Prostate gland (tissue), 2 donors: ENCODE measurements at regions not wholly inside any gene's neighbourhood (a gene's known extent, or its start where the extent isn't known, plus 50 kb on each side); places are given as distances from the start of the nearest gene placed in this dataset.

Source experiments
- DNase-seq: peaks from one replicate; pipeline ENCODE4 v3.0.0-alpha.2; 2019; ENCODE audit warnings: low spot score
- H3K27ac ChIP-seq, 2 donors: fragments of 200-600 bp; sonication (generic); 2 replicates each; pipeline ENCODE4 v1.5.1; 2017 to 2019
- H3K27me3 ChIP-seq: fragments of 200-600 bp; sonication (generic); replicated peaks from 2 replicates; pipeline ENCODE4 v1.5.1; 2019; ENCODE audit not compliant: insufficient read depth
- H3K36me3 ChIP-seq, 2 donors: fragments of 200-600 bp; sonication (generic); 1 replicate in 1 of 2; 2 replicates in 1 of 2; pipeline versions ENCODE4 v1.5.1 to v1.8.1; 2017 to 2019
- H3K4me1 ChIP-seq: fragments of 200-600 bp; sonication (generic); replicated peaks from 2 replicates; pipeline ENCODE4 v1.5.1; 2019
- H3K4me3 ChIP-seq, 2 donors: fragments of 200-600 bp; sonication (generic); 2 replicates each; pipeline ENCODE4 v1.5.1; 2017 to 2019
- H3K9me3 ChIP-seq: fragments of 200-600 bp; sonication (generic); 2 replicates; pipeline ENCODE4 v1.5.1; 2017
- CTCF ChIP-seq, 4 experiments: fragments of 200-600 bp in 2 of 4; fragments of 450-650 bp in 2 of 4; sonication (generic) in 2 of 4; IDR thresholded peaks; 1 replicate in 3 of 4; 2 replicates in 1 of 4; pipeline ENCODE4 v1.5.1; 2016 to 2019; ENCODE audit warnings: antibody characterized with exemption in 4 of 4, mild to moderate bottlenecking in 2 of 4, moderate library complexity in 2 of 4
- POLR2A ChIP-seq: fragments of 450-650 bp; IDR thresholded peaks from one replicate; pipeline ENCODE4 v1.6.1; 2016; ENCODE audit warnings: antibody characterized with exemption, mild to moderate bottlenecking
- POLR2AphosphoS5 ChIP-seq: sonication (generic); formaldehyde crosslinking; IDR thresholded peaks from one replicate; pipeline ENCODE4 v1.6.1; 2017; ENCODE audit warnings: antibody characterized with exemption
- WGBS: methylation state at CpG from one replicate; pipeline ENCODE4 v1.1.5; 2018; 5-methylcytosine and 5-hydroxymethylcytosine counted together
- intact Hi-C: fragments of 100-400 bp; cut with DNase I; formaldehyde crosslinking; loops from one replicate; pipeline ENCODE4 v1.14.2; 2022

- no peak overlapping the region for H3K4me3 ChIP-seq
- no peaks in the 10 kb centered on the region for H3K36me3 ChIP-seq
- 73% methylated on average over 1 of the region's 1 CpG for WGBS
- H3K9me3 ChIP-seq, result no peaks in the 10 kb centered on the region
- intact Hi-C loops, result no loop called here
- no peaks in the 10 kb centered on the region for H3K4me1 ChIP-seq
- no peak for TF ChIP-seq POLR2AphosphoS5
- TF ChIP-seq CTCF (IDR thresholded peaks at IDR 0.05), result no peak
- no peak for TF ChIP-seq POLR2A
- no peaks in the 10 kb centered on the region for H3K27me3 ChIP-seq
- H3K27ac ChIP-seq, result no peak overlapping the region
- DNase-seq, result no peak
Observed at GRCh38 chr7:10211016-10211415, 762.7 kb upstream of the PHF14 start.

GRCh38 chr7:10211861-10212260, 761.8 kb upstream of the PHF14 start:
- no peak for TF ChIP-seq POLR2AphosphoS5
- 91% methylated on average over 4 of the region's 4 CpGs for whole genome bisulfite sequencing

GRCh38 chr7:10212649-10213048, 761.0 kb upstream of the PHF14 start:
- no peaks in the 10 kb centered on the region for H3K4me1 ChIP-seq
- no peak overlapping the region for H3K4me3 ChIP-seq
- no peak for DNase-seq
- H3K27me3 ChIP-seq, result no peaks in the 10 kb centered on the region
- H3K36me3 ChIP-seq, result no peaks in the 10 kb centered on the region
- TF ChIP-seq POLR2A (no peak), CTCF (IDR thresholded peaks at IDR 0.05) (no peak), POLR2AphosphoS5 (no peak)
- intact Hi-C loops, result no loop called here
- H3K9me3 ChIP-seq, result no peaks in the 10 kb centered on the region
- no peak overlapping the region for H3K27ac ChIP-seq
- WGBS, result 46% methylated on average over 3 of the region's 3 CpGs

More at GRCh38 chr7:10211861-10212260, 761.8 kb upstream of the PHF14 start:
- intact Hi-C loops, result no loop called here
- Histone ChIP-seq H3K27me3 (no peaks in the 10 kb centered on the region), H3K9me3 (no peaks in the 10 kb centered on the region), H3K4me1 (no peaks in the 10 kb centered on the region), H3K4me3 (no peak overlapping the region), H3K27ac (no peak overlapping the region), H3K36me3 (no peaks in the 10 kb centered on the region)
- no peak for DNase-seq

- H3K27me3 ChIP-seq, result no peaks in the 10 kb centered on the region
- no peaks in the 10 kb centered on the region for H3K4me1 ChIP-seq
- TF ChIP-seq POLR2A (no peak), CTCF (IDR thresholded peaks at IDR 0.05) (no peak), POLR2AphosphoS5 (no peak)
- WGBS, result 92% methylated on average over 2 of the region's 2 CpGs
- H3K27ac ChIP-seq, result no peak overlapping the region
- H3K9me3 ChIP-seq, result no peaks in the 10 kb centered on the region
- intact Hi-C loops, result no loop called here
- H3K36me3 ChIP-seq, result no peaks in the 10 kb centered on the region
- H3K4me3 ChIP-seq, result no peak overlapping the region
- no peak for DNase-seq
Observed at GRCh38 chr7:10216462-10216861, 757.2 kb upstream of the PHF14 start.

GRCh38 chr7:10221084-10221483, 752.6 kb upstream of the PHF14 start:
- no peaks in the 10 kb centered on the region for H3K36me3 ChIP-seq
- H3K9me3 ChIP-seq, result no peaks in the 10 kb centered on the region
- no peak overlapping the region for H3K4me3 ChIP-seq
- DNase-seq, result no peak
- TF ChIP-seq POLR2A (no peak), CTCF (IDR thresholded peaks at IDR 0.05) (no peak), POLR2AphosphoS5 (no peak)
- intact Hi-C loops, result no loop called here
- no peak overlapping the region for H3K27ac ChIP-seq
- no peaks in the 10 kb centered on the region for H3K4me1 ChIP-seq
- no peaks in the 10 kb centered on the region for H3K27me3 ChIP-seq
